Neural cell (in vitro differentiated cells): ENCODE measurements at regions not wholly inside any gene's neighbourhood (a gene's known extent, or its start where the extent isn't known, plus 50 kb on each side); places are given as distances from the start of the nearest gene placed in this dataset.

Source experiments
- H2AFZ ChIP-seq: fragments of 200-600, 300-800 bp; sonication (generic), shearing (Covaris generic); 2 replicates; pipeline ENCODE4 v1.6.0; 2014; ENCODE audit warnings: low read depth, mild to moderate bottlenecking, antibody characterized with exemption, low read length, moderate library complexity
- H3F3A ChIP-seq: fragments of 200-600 bp; shearing (Covaris generic); 2 replicates; pipeline ENCODE4 v1.6.1; 2016; ENCODE audit warnings: mild to moderate bottlenecking, moderate library complexity, mixed read lengths, antibody characterized with exemption, low read length; ENCODE audit not compliant: insufficient read depth, poor library complexity, severe bottlenecking
- H3K27ac ChIP-seq: fragments of 200-600, 300-800 bp; sonication (generic), shearing (Covaris generic); 2 replicates; pipeline ENCODE4 v1.5.1; 2014; ENCODE audit warnings: mild to moderate bottlenecking, low read length, moderate library complexity
- H3K27me3 ChIP-seq: fragments of 300-800, 200-600 bp; sonication (generic), shearing (Covaris generic); 2 replicates; pipeline ENCODE4 v1.6.0; 2014; ENCODE audit warnings: mild to moderate bottlenecking, low read depth, low read length, moderate library complexity; ENCODE audit not compliant: insufficient read depth
- H3K36me3 ChIP-seq: fragments of 300-800, 200-600 bp; sonication (generic), shearing (Covaris generic); 2 replicates; pipeline ENCODE4 v1.5.1; 2014; ENCODE audit warnings: mild to moderate bottlenecking, antibody characterized with exemption, low read length, moderate library complexity; ENCODE audit not compliant: insufficient read depth
- H3K4me2 ChIP-seq: fragments of 300-800, 200-600 bp; sonication (generic), shearing (Covaris generic); 2 replicates; pipeline ENCODE4 v1.6.0; 2014; ENCODE audit warnings: mild to moderate bottlenecking, low read length
- H3K4me3 ChIP-seq: fragments of 300-800, 200-600 bp; sonication (generic), shearing (Covaris generic); 2 replicates; pipeline ENCODE4 v1.5.1; 2014; ENCODE audit warnings: mild to moderate bottlenecking, low read length, moderate library complexity
- H3K79me2 ChIP-seq: fragments of 200-600 bp; shearing (Covaris generic); replicated peaks from 2 replicates; pipeline ENCODE4 v1.6.0; 2014; ENCODE audit warnings: mild to moderate bottlenecking, low read length, moderate library complexity; ENCODE audit not compliant: insufficient read depth
- H3K9ac ChIP-seq: fragments of 300-800, 200-600 bp; sonication (generic), shearing (Covaris generic); 2 replicates; pipeline ENCODE4 v1.6.1; 2016; ENCODE audit warnings: mild to moderate bottlenecking, low read length, mixed read lengths
- H3K9me2 ChIP-seq: fragments of 200-600 bp; shearing (Covaris generic); 2 replicates; pipeline ENCODE4 v1.6.1; 2016; ENCODE audit warnings: mild to moderate bottlenecking, low read length, mixed read lengths; ENCODE audit not compliant: insufficient read depth
- H3K9me3 ChIP-seq: fragments of 200-600, 300-800 bp; sonication (generic), shearing (Covaris generic); 2 replicates; pipeline ENCODE4 v1.6.1; 2016; ENCODE audit warnings: mild to moderate bottlenecking, mixed run types, low read length, moderate library complexity, mixed read lengths
- H4K20me1 ChIP-seq: fragments of 200-600 bp; shearing (Covaris generic); 2 replicates; pipeline ENCODE4 v1.6.1; 2016; ENCODE audit warnings: mild to moderate bottlenecking, mixed run types; ENCODE audit not compliant: insufficient read depth
- EP300 ChIP-seq: fragments of 450-650 bp; conservative IDR thresholded peaks from 2 replicates; pipeline ENCODE4 v1.6.1; 2014; ENCODE audit warnings: antibody characterized with exemption, mild to moderate bottlenecking, moderate library complexity; ENCODE audit not compliant: poor library complexity, severe bottlenecking
- EZH2 ChIP-seq: fragments of 200-600, 300-800 bp; shearing (Covaris generic), sonication (generic); IDR thresholded peaks from 2 replicates; pipeline ENCODE4 v1.6.1; 2014; ENCODE audit warnings: antibody characterized with exemption, low read length, borderline replicate concordance, mild to moderate bottlenecking; ENCODE audit not compliant: insufficient read depth, poor library complexity, severe bottlenecking
- MXI1 ChIP-seq: fragments of 450-650 bp; conservative IDR thresholded peaks from 2 replicates; pipeline ENCODE4 v1.6.1; 2014; ENCODE audit warnings: antibody characterized with exemption, mild to moderate bottlenecking; ENCODE audit not compliant: poor library complexity, severe bottlenecking
- POLR2AphosphoS5 ChIP-seq: IDR thresholded peaks from 2 replicates; pipeline ENCODE4 v1.6.1; 2012
- RAD21 ChIP-seq: fragments of 450-650 bp; conservative IDR thresholded peaks from 2 replicates; pipeline ENCODE4 v1.6.1; 2014; ENCODE audit warnings: antibody characterized with exemption, mild to moderate bottlenecking, moderate library complexity
- SMC3 ChIP-seq: fragments of 450-650 bp; conservative IDR thresholded peaks from 2 replicates; pipeline ENCODE4 v1.6.1; 2014; ENCODE audit warnings: antibody characterized with exemption, mild to moderate bottlenecking, moderate library complexity; ENCODE audit not compliant: poor library complexity
- TAF1 ChIP-seq: IDR thresholded peaks from 2 replicates; pipeline ENCODE4 v1.6.1; 2012; ENCODE audit warnings: low read depth
- TF ChIP-seq, protein P1 (sequence below): fragments of 450-650 bp; IDR thresholded peaks from 2 replicates; pipeline ENCODE4 v1.5.1; 2014; ENCODE audit warnings: antibody characterized with exemption, mild to moderate bottlenecking, moderate library complexity; ENCODE audit not compliant: poor library complexity, severe bottlenecking
- TF ChIP-seq, protein P2 (sequence below): IDR thresholded peaks from 2 replicates; pipeline ENCODE4 v1.6.1; 2012; ENCODE audit warnings: borderline replicate concordance

GRCh38 chr3:17967111-17967510, 224.7 kb upstream of the TBC1D5 start:
- H4K20me1 ChIP-seq, result no peaks in the 10 kb centered on the region
- no peaks in the 10 kb centered on the region for H3K27me3 ChIP-seq
- no peaks in the 10 kb centered on the region for H3F3A ChIP-seq
- H3K4me2 ChIP-seq, result no peak overlapping the region
- H3K36me3 ChIP-seq, result no peaks in the 10 kb centered on the region
- H3K4me3 ChIP-seq, result no peak overlapping the region
- no peak overlapping the region for H2AFZ ChIP-seq
- no peak overlapping the region for H3K9ac ChIP-seq
- no peaks in the 10 kb centered on the region for H3K9me2 ChIP-seq
- no peak for TF ChIP-seq TAF1
- TF ChIP-seq MXI1, result no peak
- no peak for TF ChIP-seq EP300
- TF ChIP-seq, protein P1, sequence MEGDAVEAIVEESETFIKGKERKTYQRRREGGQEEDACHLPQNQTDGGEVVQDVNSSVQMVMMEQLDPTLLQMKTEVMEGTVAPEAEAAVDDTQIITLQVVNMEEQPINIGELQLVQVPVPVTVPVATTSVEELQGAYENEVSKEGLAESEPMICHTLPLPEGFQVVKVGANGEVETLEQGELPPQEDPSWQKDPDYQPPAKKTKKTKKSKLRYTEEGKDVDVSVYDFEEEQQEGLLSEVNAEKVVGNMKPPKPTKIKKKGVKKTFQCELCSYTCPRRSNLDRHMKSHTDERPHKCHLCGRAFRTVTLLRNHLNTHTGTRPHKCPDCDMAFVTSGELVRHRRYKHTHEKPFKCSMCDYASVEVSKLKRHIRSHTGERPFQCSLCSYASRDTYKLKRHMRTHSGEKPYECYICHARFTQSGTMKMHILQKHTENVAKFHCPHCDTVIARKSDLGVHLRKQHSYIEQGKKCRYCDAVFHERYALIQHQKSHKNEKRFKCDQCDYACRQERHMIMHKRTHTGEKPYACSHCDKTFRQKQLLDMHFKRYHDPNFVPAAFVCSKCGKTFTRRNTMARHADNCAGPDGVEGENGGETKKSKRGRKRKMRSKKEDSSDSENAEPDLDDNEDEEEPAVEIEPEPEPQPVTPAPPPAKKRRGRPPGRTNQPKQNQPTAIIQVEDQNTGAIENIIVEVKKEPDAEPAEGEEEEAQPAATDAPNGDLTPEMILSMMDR, result no peak
- TF ChIP-seq, protein P2, sequence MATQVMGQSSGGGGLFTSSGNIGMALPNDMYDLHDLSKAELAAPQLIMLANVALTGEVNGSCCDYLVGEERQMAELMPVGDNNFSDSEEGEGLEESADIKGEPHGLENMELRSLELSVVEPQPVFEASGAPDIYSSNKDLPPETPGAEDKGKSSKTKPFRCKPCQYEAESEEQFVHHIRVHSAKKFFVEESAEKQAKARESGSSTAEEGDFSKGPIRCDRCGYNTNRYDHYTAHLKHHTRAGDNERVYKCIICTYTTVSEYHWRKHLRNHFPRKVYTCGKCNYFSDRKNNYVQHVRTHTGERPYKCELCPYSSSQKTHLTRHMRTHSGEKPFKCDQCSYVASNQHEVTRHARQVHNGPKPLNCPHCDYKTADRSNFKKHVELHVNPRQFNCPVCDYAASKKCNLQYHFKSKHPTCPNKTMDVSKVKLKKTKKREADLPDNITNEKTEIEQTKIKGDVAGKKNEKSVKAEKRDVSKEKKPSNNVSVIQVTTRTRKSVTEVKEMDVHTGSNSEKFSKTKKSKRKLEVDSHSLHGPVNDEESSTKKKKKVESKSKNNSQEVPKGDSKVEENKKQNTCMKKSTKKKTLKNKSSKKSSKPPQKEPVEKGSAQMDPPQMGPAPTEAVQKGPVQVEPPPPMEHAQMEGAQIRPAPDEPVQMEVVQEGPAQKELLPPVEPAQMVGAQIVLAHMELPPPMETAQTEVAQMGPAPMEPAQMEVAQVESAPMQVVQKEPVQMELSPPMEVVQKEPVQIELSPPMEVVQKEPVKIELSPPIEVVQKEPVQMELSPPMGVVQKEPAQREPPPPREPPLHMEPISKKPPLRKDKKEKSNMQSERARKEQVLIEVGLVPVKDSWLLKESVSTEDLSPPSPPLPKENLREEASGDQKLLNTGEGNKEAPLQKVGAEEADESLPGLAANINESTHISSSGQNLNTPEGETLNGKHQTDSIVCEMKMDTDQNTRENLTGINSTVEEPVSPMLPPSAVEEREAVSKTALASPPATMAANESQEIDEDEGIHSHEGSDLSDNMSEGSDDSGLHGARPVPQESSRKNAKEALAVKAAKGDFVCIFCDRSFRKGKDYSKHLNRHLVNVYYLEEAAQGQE, result no peak
- no peak for TF ChIP-seq EZH2
- TF ChIP-seq POLR2AphosphoS5, result no peak
- TF ChIP-seq SMC3, result no peak
- TF ChIP-seq RAD21, result no peak
- no peaks in the 10 kb centered on the region for H3K9me3 ChIP-seq
- no peak overlapping the region for H3K27ac ChIP-seq
- no peaks in the 10 kb centered on the region for H3K79me2 ChIP-seq

GRCh38 chr3:17965331-17965730, 222.9 kb upstream of the TBC1D5 start:
- Histone ChIP-seq H3K4me3 (no peak overlapping the region), H4K20me1 (no peaks in the 10 kb centered on the region), H3F3A (no peaks in the 10 kb centered on the region), H2AFZ (no peak overlapping the region), H3K9me2 (no peaks in the 10 kb centered on the region), H3K9me3 (no peaks in the 10 kb centered on the region), H3K36me3 (no peaks in the 10 kb centered on the region), H3K4me2 (no peak overlapping the region), H3K79me2 (no peaks in the 10 kb centered on the region), H3K27ac (no peak overlapping the region), H3K9ac (no peak overlapping the region), H3K27me3 (no peaks in the 10 kb centered on the region)
- TF ChIP-seq POLR2AphosphoS5 (no peak), SMC3 (no peak), RAD21 (no peak), EZH2 (no peak), TAF1 (no peak), MXI1 (no peak), EP300 (no peak)
- TF ChIP-seq, protein P2, result no peak
- TF ChIP-seq, protein P1, result no peak
